ENCODE measurements at regions not wholly inside any gene's neighbourhood (a gene's known extent, or its start where the extent isn't known, plus 50 kb on each side); places are given as distances from the start of the nearest gene placed in this dataset.

DNA sequence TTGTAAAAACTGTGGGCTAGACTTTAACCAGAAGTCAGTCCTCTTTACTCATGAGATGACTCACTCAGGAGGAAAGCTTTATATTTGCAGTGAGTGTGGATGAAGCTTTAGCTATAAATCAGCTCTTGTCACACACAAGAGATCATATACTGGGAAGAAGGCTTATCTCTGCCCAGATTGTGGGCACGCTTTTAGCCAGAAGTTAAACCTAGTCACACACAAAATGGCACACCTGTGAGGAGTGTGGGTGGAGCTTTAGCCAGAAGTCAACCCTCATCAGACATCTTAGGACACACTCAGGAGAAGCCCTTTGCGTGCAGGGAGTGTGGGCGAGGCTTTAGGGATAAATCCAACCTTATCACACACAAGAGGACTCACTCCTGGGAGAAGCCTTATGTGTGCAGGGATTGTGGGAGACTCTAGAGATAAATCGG lies 706.9 kb upstream of the LUZP2 start:
- TF ChIP-seq, protein P1, sequence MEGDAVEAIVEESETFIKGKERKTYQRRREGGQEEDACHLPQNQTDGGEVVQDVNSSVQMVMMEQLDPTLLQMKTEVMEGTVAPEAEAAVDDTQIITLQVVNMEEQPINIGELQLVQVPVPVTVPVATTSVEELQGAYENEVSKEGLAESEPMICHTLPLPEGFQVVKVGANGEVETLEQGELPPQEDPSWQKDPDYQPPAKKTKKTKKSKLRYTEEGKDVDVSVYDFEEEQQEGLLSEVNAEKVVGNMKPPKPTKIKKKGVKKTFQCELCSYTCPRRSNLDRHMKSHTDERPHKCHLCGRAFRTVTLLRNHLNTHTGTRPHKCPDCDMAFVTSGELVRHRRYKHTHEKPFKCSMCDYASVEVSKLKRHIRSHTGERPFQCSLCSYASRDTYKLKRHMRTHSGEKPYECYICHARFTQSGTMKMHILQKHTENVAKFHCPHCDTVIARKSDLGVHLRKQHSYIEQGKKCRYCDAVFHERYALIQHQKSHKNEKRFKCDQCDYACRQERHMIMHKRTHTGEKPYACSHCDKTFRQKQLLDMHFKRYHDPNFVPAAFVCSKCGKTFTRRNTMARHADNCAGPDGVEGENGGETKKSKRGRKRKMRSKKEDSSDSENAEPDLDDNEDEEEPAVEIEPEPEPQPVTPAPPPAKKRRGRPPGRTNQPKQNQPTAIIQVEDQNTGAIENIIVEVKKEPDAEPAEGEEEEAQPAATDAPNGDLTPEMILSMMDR (IDR thresholded peaks at IDR 0.05), result no peak
- TF ChIP-seq ZFX (IDR thresholded peaks at IDR 0.05; ENCODE audit: borderline replicate concordance), result no peak
